AG04450 (cell line): ENCODE measurements at regions not wholly inside any gene's neighbourhood (a gene's known extent, or its start where the extent isn't known, plus 50 kb on each side); places are given as distances from the start of the nearest gene placed in this dataset.
"Not testable (repeated sequence)": the region's sequence is repeated elsewhere in the genome, so short reads cannot be mapped to it uniquely, and the experiment has no call there.

Experiments
- CTCF ChIA-PET: fragments of 300-600, 350-600 bp; formaldehyde crosslinking; extraction: SDS; loops from one replicate; lab custom pipeline; 2022; ENCODE audit warnings: antibody characterized with exemption, inconsistent platforms; lab: Charles Lee
- POLR2A ChIA-PET: fragments of 350-600 bp; formaldehyde crosslinking; extraction: SDS; loops from one replicate; lab custom pipeline; 2021; ENCODE audit warnings: antibody characterized with exemption, inconsistent platforms; lab: Yijun Ruan, JAX
- DNase-seq: peaks from one replicate; pipeline ENCODE4 v3.0.0-alpha.2; 2011; ENCODE audit warnings: low read depth, low spot score
- H3K27ac ChIP-seq: one replicate; pipeline ENCODE4 v1.5.1; 2012; ENCODE audit warnings: low read depth, low read length, control low read depth
- H3K27me3 ChIP-seq: one replicate; pipeline ENCODE4 v1.6.0; 2012; ENCODE audit warnings: low read length; ENCODE audit not compliant: control insufficient read depth, insufficient read depth
- H3K4me3 ChIP-seq: 2 replicates; pipeline ENCODE4 v1.5.1; 2011; ENCODE audit warnings: mild to moderate bottlenecking, low read depth, low read length, control low read depth
- H3K9me3 ChIP-seq: 2 replicates; pipeline ENCODE4 v1.5.1; 2012; ENCODE audit warnings: low read length; ENCODE audit not compliant: control insufficient read depth, insufficient read depth
- TF ChIP-seq, protein P1 (sequence below): IDR thresholded peaks from 2 replicates; pipeline ENCODE4 v1.5.1; 2011; ENCODE audit warnings: low read depth, low read length, control low read depth, inconsistent platforms

DNA sequence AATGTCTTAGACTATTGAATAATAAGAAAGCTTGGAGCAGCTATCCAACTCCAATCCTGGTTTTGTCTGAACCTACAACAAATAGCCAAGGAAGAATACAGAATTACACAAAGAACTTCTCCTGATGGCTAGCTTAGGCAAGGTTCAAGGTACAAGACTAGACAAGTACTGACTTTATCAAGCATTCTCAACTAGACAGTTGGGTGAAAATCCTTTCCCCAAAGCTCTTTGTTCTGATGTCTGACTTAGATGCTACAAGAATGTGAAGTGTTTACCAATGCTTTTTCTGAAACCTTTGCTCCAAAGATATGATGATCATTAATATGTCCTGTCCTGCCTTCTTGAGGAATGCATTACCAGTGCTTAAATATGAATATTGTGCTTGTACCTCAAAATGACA, 113.8 kb downstream of the ANXA2 start:
- Histone ChIP-seq H3K27ac (no peak overlapping the region), H3K27me3 (peaks cover 8% of the 10 kb centered on the region), H3K4me3 (no peak overlapping the region), H3K9me3 (no peaks in the 10 kb centered on the region)
- ChIA-PET POLR2A (no interaction called here), CTCF (interaction anchor here (0.7 to 0.8 kb wide), 2 partner anchors 45 to 1551 kb away, joined by 3 read pairs; no protein-coding TSS in a partner anchor)
- DNase-seq: no peak
- TF ChIP-seq, protein P1, sequence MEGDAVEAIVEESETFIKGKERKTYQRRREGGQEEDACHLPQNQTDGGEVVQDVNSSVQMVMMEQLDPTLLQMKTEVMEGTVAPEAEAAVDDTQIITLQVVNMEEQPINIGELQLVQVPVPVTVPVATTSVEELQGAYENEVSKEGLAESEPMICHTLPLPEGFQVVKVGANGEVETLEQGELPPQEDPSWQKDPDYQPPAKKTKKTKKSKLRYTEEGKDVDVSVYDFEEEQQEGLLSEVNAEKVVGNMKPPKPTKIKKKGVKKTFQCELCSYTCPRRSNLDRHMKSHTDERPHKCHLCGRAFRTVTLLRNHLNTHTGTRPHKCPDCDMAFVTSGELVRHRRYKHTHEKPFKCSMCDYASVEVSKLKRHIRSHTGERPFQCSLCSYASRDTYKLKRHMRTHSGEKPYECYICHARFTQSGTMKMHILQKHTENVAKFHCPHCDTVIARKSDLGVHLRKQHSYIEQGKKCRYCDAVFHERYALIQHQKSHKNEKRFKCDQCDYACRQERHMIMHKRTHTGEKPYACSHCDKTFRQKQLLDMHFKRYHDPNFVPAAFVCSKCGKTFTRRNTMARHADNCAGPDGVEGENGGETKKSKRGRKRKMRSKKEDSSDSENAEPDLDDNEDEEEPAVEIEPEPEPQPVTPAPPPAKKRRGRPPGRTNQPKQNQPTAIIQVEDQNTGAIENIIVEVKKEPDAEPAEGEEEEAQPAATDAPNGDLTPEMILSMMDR: no peak

DNA sequence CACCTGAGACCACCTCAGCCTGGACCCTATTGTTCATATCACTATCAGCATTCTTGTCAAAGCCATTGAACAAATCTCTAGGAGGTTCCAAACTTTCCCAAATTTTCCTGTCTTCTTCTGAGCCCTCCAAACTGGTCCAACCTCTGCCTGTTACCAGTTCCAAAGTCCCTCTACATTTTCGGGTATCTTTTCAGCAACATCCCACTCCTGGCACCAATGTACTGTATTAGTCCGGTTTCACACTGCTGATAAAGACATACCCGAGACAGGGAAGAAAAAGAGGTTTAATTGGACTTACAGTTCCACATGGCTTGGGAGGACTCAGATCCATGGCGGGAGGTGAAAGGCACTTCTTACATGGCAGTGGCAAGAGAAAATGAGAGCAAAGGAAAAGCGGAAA, 101.9 kb downstream of the ANXA2 start:
- H3K27me3 ChIP-seq, H3K9me3 ChIP-seq, DNase-seq, POLR2A ChIA-PET, H3K4me3 ChIP-seq, H3K27ac ChIP-seq: not testable (repeated sequence)
- CTCF ChIA-PET: interaction anchor here (0.7 kb wide), 1 partner anchor 231 kb away, joined by 3 read pairs; no protein-coding TSS in a partner anchor

DNA sequence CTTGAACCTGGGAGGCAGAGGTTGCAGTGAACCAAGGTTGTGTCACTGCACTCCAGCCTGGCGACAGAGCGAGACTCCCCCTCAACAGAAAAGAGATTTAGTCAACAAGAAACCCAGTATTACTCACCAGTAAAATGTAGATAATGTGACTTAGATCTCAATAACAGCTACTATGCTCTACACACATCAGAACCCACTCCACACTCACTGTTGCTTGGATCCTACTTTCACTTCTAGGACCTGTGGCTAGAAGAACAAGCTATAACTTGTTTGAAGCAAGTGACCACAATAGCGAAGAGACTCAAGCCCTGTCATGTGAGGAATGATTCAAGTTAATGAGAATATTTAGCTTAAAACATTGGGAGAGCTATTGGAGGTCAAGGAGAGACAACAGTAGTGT, 100.7 kb downstream of the ANXA2 start:
- POLR2A ChIA-PET: no interaction called here
- Histone ChIP-seq H3K9me3 (no peaks in the 10 kb centered on the region), H3K27me3 (no peaks in the 10 kb centered on the region), H3K4me3 (no peak overlapping the region), H3K27ac (no peak overlapping the region)
- DNase-seq: no peak
- TF ChIP-seq, protein P1: no peak
- CTCF ChIA-PET: interaction anchor here (0.6 kb wide), 1 partner anchor 1317 kb away, joined by 3 read pairs; no protein-coding TSS in a partner anchor
